GOT3 (cell line): ENCODE measurements at regions not wholly inside any gene's neighbourhood (a gene's known extent, or its start where the extent isn't known, plus 50 kb on each side); places are given as distances from the start of the nearest gene placed in this dataset.

Source experiments
- DNase-seq: peaks from one replicate; lab custom pipeline; 2025; ENCODE audit warnings: mixed read lengths; lab: John Stamatoyannopoulos, UW

DNA sequence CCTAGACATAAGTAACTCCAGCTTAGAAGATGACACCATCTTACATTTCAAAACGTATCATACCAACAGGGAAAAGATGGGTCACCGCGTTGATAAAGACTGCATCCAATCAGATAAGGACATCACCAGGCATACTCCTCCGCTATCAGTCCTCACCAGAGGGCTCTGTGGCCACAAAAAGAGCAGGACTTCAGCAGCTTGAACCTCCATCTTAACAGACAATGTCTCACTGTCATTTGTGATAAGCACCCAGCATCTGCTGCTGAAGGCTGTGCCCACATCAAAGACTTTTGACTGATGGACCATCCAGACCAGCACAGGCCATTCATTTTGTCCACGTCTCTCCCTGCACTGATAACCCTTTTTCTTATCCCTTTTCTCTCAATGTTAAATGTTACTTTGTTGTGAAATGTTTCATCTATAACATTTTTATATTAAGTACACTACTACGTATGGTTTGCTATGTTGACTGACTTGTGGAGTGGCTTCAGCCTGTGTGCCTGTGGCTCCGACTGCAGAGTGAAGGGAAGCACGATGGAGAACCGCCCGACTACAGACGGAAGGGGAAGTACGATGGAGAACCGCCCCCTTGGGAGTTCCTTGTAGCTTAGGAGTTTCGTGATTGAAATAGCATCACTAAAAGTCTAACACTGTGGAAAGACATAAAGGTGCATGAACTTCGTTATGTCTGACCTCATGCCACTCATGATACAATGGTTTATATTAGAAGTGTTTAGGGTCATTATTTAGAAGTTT is 595.4 kb upstream of the AGA start:
- DNase-seq: no peak

DNA sequence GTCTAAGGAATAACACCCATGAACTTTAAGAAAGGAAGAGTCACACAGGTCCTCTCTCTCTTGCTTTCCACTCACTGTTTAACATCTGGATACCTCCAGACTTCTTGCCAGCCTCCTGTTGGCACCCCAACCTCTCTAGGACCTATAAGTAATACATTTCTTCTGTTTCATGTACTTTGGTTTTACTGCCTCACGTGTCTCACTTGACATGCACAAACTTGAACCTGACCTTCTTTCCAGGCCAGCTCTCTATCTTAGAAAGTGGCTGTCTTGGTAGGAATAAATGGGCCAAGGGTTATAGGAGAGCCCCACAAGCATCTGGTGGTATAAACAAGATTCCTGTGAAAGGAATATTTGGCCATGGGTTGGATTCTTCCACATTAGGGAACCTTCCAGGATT is 614.8 kb upstream of the AGA start:
- DNase-seq: no peak

DNA sequence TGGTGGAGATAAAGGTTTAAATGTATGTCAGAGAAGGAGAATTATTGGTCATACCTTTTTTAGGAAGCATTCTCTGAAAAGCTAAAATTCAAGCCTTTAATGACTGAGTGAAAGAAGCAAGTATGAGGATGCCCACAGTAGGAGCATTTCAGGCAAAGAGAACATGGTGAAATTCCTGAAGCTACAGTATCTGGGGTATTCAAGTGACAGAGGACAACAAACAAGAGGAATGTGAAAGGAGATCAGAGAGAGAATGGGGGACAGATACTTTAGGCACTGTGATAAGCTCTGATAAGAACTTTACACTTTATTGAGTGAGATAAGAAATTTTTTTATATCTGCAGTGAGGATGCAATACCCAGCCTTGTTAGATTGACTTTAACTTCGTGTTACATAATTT is 621.3 kb upstream of the AGA start:
- no peak for DNase-seq

DNA sequence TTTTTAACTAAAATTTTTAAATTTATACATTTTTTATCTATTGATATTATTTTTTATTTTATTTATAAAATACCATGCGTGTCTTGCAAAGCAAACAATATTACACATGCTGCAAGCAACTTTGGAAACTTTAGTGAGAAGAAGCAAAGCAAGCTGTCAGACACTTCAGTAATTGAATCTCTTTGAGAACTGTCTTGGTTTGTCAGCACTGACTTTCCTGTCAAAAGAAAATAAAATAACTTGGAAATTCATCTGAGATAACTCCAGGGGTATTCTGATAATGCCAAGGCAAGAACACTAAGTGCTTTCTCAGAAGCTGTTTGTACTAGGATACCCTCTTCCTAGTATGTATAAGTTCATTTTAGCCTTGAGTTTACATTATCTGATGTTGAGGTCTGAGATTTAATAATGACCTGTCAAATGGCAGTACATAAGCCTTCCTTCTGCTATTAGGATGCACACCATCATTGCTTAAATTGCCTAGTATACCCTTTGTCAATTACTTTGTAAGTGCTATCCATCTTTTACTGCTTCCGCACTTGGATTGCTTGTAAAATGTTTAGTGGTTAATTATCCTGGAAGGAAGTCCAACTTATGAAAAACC is 624.2 kb upstream of the AGA start:
- no peak for DNase-seq

DNA sequence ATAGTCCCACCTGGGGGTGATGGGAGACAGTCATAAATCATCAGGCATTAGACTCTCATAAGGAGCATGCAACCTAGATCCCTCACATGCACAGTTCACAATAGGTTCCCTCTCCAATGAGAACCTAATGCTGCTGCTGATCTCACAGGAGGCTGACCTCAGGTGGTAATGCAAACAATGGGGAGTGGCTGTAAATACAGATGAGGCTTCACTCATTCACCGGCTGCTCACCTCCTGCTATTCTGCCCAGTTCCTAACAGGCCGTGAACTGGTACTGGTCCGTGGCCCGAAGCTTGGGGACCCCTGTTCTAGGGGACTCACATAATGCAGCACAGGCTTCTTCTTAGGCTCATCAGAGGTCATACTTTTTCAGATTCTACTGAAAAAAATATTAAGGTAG is 625.9 kb upstream of the AGA start:
- no peak for DNase-seq

DNA sequence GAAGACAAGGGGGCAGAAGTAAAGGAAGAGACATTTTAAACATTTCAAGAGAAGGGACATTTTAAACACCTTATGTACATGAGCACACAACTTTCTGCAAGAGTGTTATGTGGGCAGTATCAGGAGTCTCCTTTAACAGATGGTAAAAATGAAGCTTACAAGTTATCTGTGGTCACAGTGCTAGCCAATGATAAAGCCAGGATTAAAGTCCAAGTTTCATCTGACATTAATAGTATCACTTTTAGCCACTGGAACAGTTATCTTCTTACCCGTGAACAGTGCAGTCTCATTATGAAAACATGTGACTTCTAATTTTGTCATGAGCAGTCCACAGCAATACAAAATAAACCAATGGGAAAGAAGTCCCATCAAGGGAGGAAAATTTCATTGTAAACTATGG is 627.9 kb upstream of the AGA start:
- DNase-seq: no peak

DNA sequence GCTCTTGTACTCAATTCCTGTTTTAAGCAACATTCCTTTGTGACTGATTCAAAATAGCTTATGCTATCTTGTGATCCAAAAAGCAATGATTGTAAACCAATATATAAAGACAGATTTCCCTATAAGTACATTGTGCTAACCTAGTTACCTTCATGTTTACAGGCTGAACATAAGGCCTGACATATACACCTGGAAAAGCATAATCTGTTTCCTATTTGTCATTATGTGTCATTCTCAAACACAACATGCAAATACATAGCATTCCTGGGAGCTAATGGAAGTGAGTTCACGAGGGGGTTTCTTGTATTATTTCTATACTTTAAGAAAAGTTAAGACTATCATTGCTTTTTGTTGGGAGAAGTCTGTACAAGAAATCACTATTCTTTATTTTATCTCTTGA is 638.1 kb upstream of the AGA start:
- no peak for DNase-seq

DNA sequence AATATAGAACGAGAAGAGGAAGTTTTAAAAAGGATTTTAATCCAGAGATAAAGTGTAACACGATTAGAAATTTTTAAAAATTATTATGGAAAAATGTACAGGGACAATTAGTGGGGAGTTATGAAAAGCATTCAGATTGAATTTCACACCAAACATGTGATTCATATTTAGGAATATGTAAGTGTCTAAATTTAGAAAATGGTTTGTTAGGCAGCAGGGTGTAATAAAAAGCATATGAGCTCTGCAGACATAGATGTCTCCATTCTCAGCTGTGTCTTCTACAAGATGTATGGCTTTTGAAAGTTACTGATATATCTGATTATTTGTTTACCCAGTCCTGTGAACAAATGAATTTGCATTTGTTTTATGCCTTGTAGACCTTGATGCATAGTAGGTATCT is 638.9 kb upstream of the AGA start:
- no peak for DNase-seq

DNA sequence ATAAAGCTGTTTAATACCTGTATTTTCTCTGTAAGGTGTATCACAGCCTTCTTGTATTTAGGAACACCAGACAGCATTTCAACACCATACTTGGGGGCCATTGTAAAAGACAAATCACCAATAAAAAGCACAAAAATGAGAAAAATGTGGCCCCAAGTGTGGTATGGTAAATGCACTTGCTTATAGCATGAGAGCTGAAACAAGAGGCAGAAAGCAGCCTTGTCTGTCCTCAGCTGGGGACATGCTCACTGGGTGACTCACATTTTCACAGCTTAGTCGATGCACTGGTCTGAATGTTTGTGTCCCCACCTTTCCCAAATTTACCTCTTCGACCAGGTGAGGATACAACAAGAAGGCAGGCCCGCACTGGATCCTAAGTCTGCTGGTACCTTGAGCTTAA is 639.7 kb upstream of the AGA start:
- DNase-seq: no peak

DNA sequence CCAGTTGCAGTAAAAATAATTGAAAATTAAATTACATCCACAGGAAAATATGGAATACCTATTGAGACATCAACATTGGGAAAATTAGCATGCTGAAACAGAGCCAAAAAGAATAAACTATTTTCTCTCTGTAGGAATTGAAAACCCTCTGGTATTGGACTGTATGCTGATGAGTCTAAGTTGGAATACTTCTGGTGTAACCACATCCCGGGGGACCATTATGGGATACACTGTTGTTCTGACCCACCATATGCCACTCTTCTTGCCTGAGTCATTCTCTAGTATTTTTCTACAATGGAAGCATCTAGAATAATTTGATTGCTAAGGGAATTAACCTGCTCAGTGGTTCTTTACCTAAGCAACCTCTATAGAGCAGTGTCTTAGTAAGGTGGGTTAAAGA is 640.7 kb upstream of the AGA start:
- DNase-seq: no peak

DNA sequence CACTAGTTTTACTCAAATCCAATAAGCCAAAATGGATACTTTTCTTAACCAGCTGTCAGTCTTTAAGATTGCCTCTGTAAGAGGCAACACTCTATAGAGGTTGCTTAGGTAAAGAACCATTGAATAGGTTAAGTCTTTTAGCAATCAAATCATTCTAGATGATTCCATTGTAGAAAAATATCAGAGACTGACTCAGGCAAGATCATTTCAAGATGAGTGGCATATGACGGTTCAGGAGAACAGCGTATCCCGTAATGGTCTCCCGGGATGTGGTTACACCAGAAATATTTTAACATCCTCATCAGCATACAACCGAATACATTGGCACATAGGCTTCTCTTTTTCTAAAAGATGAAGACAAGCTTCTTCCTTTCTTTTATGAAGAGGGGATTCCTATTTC is 641.7 kb upstream of the AGA start:
- no peak for DNase-seq

DNA sequence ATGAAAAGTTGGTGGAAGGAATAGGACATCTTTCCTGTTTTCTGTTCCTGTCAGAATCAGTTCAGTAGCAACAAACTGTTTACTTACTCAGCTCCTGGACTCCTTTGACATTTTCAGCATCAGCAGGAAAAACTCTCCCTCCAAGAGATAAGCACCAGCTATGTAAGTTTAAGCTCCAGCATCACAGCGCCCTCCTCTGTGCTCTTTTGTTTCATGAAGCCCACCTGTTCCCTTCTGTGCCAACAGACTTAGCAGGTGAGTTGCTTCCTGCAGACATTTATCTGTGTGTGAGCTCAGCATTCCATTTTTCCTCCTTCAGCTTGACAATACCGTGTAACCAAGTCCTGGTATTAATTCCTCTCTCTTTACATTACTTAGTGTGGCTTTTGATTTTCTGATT is 644.1 kb upstream of the AGA start:
- DNase-seq: no peak

DNA sequence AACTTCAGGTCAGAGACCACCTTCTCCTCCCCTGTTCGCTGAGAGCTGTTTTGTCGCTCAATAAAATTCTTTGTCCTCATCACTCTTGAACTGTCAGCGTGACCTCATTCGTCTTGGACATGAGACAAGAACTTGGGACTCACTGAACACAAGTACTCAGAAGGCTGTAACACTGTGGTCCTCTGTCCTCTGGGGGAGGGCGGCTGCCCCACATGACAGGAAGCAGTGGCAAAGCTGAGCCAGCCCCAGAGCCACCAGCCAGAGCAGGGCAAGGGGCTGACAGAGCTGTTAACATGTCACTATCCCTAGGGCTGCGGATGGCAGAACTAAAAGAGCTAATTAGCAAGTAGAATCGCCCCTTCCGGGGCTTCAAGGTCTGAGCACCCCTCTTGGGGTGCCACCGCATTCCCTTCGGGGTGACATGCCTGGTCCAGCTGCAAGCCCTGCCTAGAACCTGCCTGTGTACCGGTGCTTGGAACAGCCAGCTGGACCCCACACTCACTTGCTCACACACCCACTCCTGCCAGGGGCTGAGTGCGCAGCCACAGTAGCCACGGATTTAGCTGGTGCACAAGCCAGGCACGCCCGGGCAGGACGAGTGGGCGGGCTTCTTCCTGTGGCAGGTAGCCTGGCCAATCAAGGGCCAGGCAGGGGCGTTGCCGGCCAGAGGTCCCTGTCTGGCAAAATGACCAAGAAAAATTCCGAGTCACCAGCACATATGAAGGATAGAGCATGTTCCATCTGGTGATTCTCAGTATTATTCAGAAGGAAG is 648.6 kb upstream of the AGA start:
- DNase-seq: no peak

DNA sequence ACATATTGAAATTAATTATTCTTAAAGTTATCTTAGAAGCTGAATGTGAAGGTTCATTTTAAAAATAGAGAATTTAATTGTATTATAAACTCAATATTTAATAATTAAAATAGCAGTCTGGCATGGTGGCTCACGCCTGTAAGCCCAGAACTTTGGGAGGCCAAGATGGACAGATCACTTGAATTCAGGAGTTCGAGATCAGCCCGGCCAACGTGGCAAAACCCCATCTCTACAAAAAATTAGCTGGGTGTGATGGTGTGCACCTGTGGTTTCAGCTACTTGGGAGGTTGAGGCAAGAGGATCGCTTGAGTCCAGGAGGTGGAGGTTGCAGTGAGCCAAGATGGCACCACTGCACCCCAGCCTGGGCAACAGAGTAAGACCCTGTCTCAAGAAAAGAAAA is 659.9 kb upstream of the AGA start:
- DNase-seq: no peak

DNA sequence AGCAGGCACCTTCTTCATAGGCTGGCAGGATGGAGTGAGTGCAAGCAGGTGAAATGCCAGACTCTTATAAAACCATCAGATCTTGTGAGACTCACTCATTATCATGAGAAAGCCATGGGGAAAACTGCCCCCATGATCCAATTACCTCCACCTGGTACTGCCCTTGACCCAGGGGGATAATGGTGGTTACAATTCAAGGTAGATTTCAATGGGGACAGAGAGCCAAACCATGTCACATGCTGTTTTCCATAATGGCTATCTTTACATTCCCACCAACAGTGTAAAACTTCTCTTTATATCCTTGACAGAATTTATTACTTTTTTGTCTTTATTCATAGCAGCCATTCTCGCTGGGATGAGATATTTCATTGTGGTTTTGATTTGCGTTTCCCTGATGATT is 663.0 kb upstream of the AGA start:
- no peak for DNase-seq

DNA sequence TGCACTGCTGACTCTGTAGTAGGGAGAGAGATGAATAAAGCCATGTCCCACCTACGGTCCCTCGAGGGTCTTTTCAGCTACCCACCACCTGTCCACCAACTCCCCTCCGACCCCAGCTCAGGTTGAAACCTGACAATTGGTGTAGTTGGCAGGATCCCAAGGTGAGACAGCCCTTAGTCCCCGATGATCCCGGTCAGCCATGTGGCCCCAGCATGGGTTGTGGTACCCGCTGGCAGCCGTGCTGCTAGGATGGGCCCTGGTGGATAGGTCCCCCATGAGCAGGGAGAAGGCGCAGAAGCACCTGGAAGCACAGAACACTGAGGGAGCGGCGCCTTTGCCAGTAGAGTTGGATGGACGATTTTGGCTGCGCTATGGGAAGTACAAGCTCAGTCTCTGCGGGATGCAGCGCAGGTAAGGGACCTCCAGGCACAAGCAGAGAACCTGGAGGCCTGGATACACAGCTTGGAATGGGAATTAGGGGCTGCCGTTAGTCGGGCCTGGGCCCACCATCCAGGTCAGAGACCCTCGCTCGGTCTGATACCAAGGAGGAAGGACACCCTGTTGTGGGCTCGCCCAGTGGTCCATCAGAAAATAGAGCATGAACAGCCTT is 694.6 kb upstream of the AGA start:
- DNase-seq: no peak

DNA sequence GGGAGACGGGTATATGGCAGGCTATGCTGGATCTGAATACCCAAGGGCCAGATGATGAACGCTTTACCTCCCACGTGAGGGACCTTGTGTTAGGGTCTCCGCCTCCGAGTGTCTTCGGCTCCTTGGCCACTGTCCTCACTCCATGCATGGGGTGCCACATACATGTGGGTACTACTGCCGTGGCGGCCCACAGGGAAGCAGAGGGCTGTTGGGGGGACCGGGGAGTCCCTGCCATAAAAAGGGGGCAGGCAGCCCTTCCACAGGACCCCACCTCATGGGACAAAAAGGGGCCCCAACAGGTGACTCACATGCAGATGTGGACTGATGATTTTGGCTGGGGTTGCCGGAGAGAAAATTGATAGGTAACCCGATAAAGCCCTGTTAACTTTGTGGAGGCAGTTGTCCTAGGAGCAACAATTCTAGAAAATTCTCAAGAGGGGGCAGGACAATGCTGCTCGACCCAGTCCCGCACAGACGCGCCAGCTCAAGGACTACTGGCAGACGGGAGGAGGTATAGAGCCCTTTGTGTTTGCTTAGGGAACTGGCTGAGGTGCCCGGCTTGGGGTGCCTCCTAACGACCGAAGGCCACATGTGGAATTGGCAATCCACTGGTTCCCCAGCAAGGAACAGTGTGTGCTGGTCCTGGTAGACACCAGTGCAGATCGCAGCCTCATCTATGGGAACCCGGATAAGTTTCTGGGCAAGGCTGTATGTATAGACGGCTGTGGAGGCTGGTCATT is 695.7 kb upstream of the AGA start:
- DNase-seq: no peak

DNA sequence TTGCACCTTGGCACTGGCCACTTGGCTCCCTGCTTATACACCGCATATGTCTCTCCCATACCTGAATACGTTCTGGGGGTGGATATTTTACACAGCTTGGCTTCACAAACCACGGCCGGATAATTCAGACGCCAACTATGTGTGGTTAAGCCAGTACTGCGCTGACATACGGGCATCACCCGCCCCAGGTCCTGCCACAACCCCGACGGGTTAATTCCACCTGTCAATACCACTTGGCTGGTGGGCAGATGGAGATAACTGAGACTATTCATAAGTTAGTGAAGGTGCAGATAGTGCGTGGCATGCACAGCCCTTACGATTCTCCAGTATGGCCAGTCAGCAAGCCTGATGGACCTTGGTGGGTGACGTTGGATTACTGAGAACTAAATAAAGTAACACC is 696.3 kb upstream of the AGA start:
- DNase-seq: no peak

DNA sequence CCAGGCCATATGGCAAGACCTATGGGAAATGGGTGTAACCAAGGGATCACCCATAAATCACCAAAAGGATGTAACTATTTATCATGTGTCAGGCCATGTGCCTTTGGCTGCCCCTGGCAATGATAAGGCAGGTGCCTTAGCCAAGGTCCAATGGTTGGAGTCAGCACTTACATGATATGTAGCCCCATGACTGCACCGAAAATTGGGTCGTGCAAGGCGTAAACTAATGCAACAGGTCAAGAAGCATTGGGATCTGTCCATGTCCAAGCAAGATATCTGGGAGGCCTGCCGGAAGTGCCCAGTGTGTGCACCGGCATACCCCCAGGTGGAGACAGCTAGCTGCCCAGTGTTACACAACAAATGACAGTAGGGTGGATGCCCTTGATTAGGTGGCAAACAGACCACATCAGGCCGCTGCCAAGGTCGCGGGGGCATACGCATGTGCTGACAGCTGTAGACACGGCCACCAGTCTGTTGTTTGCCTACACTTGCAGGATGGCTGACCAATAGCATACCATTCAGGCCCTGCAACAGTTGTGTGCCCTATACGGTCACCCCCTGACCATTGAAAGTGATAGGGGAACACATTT is 698.2 kb upstream of the AGA start:
- DNase-seq: no peak

DNA sequence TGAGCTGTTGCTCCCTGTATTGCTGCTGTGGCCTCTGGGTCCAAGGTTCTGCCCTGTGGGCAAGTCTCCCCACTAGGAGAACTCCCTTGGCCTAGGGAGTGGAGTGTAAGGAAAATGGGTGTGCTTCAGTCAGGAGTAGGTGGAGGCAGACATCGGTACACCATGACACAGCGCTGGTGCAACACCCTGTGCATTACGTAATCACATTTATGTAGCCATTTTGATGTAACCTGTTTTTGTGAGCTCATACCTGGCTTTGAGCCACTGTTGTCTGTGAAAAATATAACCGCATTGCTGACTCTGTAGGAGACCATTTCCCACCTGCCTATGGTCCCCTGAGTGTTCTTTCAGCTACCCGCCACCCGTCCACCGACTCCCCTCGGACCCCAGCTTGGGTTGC is 700.5 kb upstream of the AGA start:
- no peak for DNase-seq

DNA sequence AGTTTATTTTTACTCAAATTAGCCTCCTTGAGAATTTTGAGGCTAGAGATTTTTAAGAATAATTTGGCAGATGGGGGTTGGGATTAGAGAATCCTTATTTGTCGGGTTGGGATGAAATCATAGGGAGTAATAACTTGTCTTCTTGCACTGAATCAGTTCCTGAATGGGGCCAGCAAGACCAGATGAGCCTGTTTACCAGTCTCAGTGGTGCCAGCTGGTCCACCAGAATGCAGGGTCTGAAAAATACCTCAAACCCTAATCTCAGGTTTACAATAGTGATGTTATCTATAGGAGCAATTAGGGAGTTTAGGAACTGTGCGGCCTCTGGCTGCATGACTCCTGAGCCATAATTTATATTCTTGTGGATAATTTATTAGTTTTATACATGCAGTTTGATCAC is 705.9 kb upstream of the AGA start:
- no peak for DNase-seq
